ENCODE measurements at regions not wholly inside any gene's neighbourhood (a gene's known extent, or its start where the extent isn't known, plus 50 kb on each side); places are given as distances from the start of the nearest gene placed in this dataset.

DNA sequence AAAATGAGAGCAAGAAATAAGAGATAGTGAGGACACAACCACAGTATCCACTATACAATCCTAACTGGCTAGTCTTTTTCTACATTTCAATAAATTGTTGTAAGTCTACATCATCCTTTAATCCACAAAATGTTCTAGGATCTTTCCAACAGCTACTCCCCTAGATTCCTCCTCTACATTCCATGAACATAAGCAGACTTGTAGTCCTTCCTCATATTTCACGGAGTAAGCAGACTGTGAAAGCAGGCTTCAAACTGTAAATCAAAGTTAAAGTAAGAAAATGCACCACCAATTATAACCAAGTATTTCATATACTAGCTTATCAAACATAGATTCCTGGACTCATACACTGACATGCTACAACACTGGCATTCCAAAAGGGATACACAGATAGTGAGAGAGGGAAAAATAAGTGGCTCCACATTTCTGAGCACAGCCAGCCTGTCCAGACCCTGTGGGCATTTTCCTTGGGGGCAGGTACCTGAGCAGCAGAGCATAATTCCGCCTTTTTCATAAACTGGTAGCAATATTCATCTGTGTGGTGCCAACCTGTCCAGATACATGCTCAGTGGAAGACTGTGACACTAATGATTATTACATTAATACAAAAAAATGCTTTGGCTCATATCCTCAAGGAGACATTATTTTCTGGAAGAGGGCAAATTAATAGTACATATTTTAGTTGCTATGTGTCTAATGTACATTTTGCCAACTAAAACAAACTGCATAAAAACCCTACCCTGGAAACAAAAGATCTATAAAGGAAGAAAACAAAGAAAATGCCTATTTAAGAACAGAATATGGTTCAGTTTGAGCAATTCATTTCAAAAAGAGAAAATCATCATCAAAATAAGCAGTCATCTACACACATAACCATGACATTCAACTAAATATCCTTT is 113.3 kb upstream of the FSCB start:
- Histone ChIP-seq H3K27ac (ENCODE audit: insufficient read depth, low read length) (no peak overlapping the region), H2BK120ac (ENCODE audit: low read depth, low read length) (no peak overlapping the region), H3K18ac (ENCODE audit: low read depth, low read length) (no peak overlapping the region), H4K8ac (ENCODE audit: low read depth in 2 of 2, low read length in 2 of 2) (no peak overlapping the region), H3K4me3 (ENCODE audit: insufficient read depth, low read depth, low read length) (no peak overlapping the region), H3K9me3 (ENCODE audit: control insufficient read depth, insufficient read depth, low read length) (peaks cover under 1% of the 10 kb centered on the region; the same call in 1 of the 2 replicates), H3K14ac (replicated peaks; ENCODE audit: low read depth, low read length) (no peak overlapping the region), H3K23ac (ENCODE audit: low read depth, low read length) (no peak overlapping the region), H4K91ac (ENCODE audit: insufficient read depth, low read depth, low read length) (no peak overlapping the region), H2BK5ac (ENCODE audit: low read depth, low read length, poor library complexity, severe bottlenecking) (no peak overlapping the region), H3K9ac (ENCODE audit: low read depth, low read length) (no peak overlapping the region), H2BK20ac (ENCODE audit: low read depth, low read length) (no peak overlapping the region), H2BK15ac (ENCODE audit: low read depth, low read length) (no peak overlapping the region), H2AFZ (replicated peaks; ENCODE audit: low read length, poor library complexity) (no peak overlapping the region), H2AK9ac (replicated peaks; ENCODE audit: low read depth, low read length, poor library complexity) (no peak overlapping the region), H3K36me3 (ENCODE audit: control insufficient read depth, insufficient read depth, low read length) (no peaks in the 10 kb centered on the region), H2AK5ac (ENCODE audit: low read depth, low read length) (no peak overlapping the region), H3K79me1 (ENCODE audit: low read depth in 1 of 2, low read length in 2 of 2) (no peaks in the 10 kb centered on the region), H3K4ac (ENCODE audit: low read depth, low read length) (no peak overlapping the region), H3K9me1 (ENCODE audit: insufficient read depth, low read length) (no peaks in the 10 kb centered on the region), H4K20me1 (ENCODE audit: insufficient read depth, low read length) (no peaks in the 10 kb centered on the region), H3K4me2 (ENCODE audit: low read depth, low read length) (no peak overlapping the region), H3K27me3 (ENCODE audit: control insufficient read depth, insufficient read depth, low read length) (no peaks in the 10 kb centered on the region), H4K5ac (ENCODE audit: low read depth, low read length) (no peak overlapping the region), H3K4me1 (ENCODE audit: control insufficient read depth, insufficient read depth, low read length) (no peaks in the 10 kb centered on the region), H3K56ac (ENCODE audit: extremely low read depth, insufficient read depth, low read length) (no peak overlapping the region)
- in situ Hi-C loops (cut with MboI; ENCODE audit: low sequenced_read_pairs) (no loop called here), intact Hi-C loops (cut with micrococcal nuclease) (no loop called here), dilution Hi-C loops (cut with HindIII; ENCODE audit: low sequenced_read_pairs, unreplicated experiment) (no loop called here)
- no TSS peak for BruUV-seq (replicated peaks)
- no CpG with 5 or more reads among the region's 2 CpGs for WGBS, 2 experiments (ENCODE audit: extremely low coverage in 2 of 2, insufficient read length in 1 of 2)
- ChIA-PET CTCF (no interaction called here), POLR2A (ENCODE audit: unreplicated experiment) (no interaction called here)
- TF ChIP-seq RFX5 (IDR thresholded peaks at IDR 0.05; ENCODE audit: low read depth, low read length), result no peak
- no peak for TF ChIP-seq ELK1 (IDR thresholded peaks at IDR 0.05; ENCODE audit: borderline replicate concordance, low read depth, low read length)
- TF ChIP-seq POLR2A (IDR thresholded peaks at IDR 0.05; ENCODE audit: low read depth, low read length), result no peak
- no peak for TF ChIP-seq RCOR1 (IDR thresholded peaks at IDR 0.05; ENCODE audit: insufficient replicate concordance, low read length)
- no peak for TF ChIP-seq RAD21 (IDR thresholded peaks at IDR 0.05; ENCODE audit: low read length)
- no peak for TF ChIP-seq MAZ (IDR thresholded peaks at IDR 0.05; ENCODE audit: borderline replicate concordance, low read depth, low read length)
- TF ChIP-seq NFE2L2 (IDR thresholded peaks at IDR 0.05; ENCODE audit: low read depth, low read length), result no peak
- TF ChIP-seq BHLHE40 (IDR thresholded peaks at IDR 0.05; ENCODE audit: low read depth, low read length), result no peak
- TF ChIP-seq MAFK (IDR thresholded peaks at IDR 0.05; ENCODE audit: low read depth, low read length), result no peak
- no peak for TF ChIP-seq SMC3 (IDR thresholded peaks at IDR 0.05; ENCODE audit: low read depth, low read length)
- no peak for TF ChIP-seq CTCF (conservative IDR thresholded peaks at IDR 0.05; ENCODE audit: low read depth, low read length)
- DNase-seq, result no peak
- ATAC-seq (ENCODE audit: low read depth), result no peak

Measured in IMR-90 (cell line).